ENCODE measurements at regions not wholly inside any gene's neighbourhood (a gene's known extent, or its start where the extent isn't known, plus 50 kb on each side); places are given as distances from the start of the nearest gene placed in this dataset.

- TF ChIP-seq POLR2A (IDR thresholded peaks at IDR 0.05) (no peak), CTCF (IDR thresholded peaks at IDR 0.05 in 4 of 5, conservative IDR thresholded peaks at IDR 0.05 in 1 of 5) (no peak)
Observed at GRCh38 chr5:63201738-63202137, 623.1 kb downstream of the LRRC70 start.
